Fibroblast of lung (primary cell): ENCODE measurements at regions not wholly inside any gene's neighbourhood (a gene's known extent, or its start where the extent isn't known, plus 50 kb on each side); places are given as distances from the start of the nearest gene placed in this dataset.

Experiments used
- EZH2 ChIP-seq: IDR thresholded peaks from 2 replicates; pipeline ENCODE4 v1.5.1; 2012; ENCODE audit warnings: low read length, control low read depth, mild to moderate bottlenecking; ENCODE audit errors: missing control alignments
- TF ChIP-seq, protein P1 (sequence below), 2 donors: IDR thresholded peaks in 1 of 2; conservative IDR thresholded peaks in 1 of 2; 1 replicate in 1 of 2; 2 replicates in 1 of 2; pipeline ENCODE4 v1.5.1; 2011 to 2012; ENCODE audit warnings: low read length in 2 of 2, control low read depth in 1 of 2, inconsistent platforms in 1 of 2, low read depth in 1 of 2, mild to moderate bottlenecking in 1 of 2

DNA sequence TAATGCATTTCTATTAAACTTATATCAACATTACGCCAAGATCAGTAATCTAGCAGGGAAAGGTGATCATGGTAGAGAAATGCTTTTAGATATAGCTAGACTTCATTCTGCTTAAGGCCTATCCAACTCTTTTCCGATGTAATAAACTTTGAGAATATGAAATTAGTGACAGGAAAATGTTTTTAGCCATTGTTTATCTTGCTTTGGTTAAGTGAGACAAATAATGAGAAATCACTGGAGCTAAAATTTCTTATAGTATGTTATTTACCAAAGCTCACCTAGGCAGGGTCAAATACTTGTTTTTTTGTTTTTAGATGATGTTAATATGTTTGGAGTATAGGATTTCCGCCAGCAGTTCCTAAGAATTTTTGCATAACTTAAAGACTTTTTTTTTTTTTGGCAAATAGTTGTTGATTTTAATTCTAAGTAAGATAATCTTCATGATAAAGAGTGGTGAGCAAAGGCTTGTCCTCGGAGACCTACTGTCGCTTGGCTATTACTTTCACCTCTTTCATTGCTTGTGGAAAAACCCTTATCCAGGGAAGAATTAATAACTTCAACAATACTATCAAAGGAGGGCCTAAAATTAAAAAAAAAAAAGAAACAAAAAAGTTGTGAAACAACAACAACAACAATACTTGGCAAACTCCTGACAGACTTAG lies 98.3 kb downstream of the SOX4 start:
- TF ChIP-seq, protein P1, sequence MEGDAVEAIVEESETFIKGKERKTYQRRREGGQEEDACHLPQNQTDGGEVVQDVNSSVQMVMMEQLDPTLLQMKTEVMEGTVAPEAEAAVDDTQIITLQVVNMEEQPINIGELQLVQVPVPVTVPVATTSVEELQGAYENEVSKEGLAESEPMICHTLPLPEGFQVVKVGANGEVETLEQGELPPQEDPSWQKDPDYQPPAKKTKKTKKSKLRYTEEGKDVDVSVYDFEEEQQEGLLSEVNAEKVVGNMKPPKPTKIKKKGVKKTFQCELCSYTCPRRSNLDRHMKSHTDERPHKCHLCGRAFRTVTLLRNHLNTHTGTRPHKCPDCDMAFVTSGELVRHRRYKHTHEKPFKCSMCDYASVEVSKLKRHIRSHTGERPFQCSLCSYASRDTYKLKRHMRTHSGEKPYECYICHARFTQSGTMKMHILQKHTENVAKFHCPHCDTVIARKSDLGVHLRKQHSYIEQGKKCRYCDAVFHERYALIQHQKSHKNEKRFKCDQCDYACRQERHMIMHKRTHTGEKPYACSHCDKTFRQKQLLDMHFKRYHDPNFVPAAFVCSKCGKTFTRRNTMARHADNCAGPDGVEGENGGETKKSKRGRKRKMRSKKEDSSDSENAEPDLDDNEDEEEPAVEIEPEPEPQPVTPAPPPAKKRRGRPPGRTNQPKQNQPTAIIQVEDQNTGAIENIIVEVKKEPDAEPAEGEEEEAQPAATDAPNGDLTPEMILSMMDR (conservative IDR thresholded peaks at IDR 0.05 in 1 of 2, IDR thresholded peaks at IDR 0.05 in 1 of 2; ENCODE audit: low read depth in 1 of 2, low read length in 2 of 2), result no peak
- no peak for TF ChIP-seq EZH2
